Motor neuron (in vitro differentiated cells): ENCODE measurements at regions not wholly inside any gene's neighbourhood (a gene's known extent, or its start where the extent isn't known, plus 50 kb on each side); places are given as distances from the start of the nearest gene placed in this dataset.

Experiments used
- ATAC-seq, 8 experiments: fragments of 200-7000 bp; cut with Tn5 transposase; replicated peaks in 6 of 8; 2 replicates each; pipeline ENCODE4 v1.8.0; 2021; ENCODE audit warnings: mild to moderate bottlenecking in 8 of 8, moderate library complexity in 8 of 8
- H3K27ac ChIP-seq, 2 donors: fragments of 250-450 bp; sonication (Bioruptor Pico); 2 replicates each; pipeline ENCODE4 v1.9.0; 2021; ENCODE audit warnings: antibody characterized with exemption in 2 of 2, mild to moderate bottlenecking in 2 of 2, moderate library complexity in 1 of 2
- H3K4me1 ChIP-seq, 2 donors: fragments of 250-450 bp; sonication (Bioruptor Pico); replicated peaks in 1 of 2; 2 replicates each; pipeline ENCODE4 v1.6.1; 2021; ENCODE audit warnings: antibody characterized with exemption in 2 of 2, mild to moderate bottlenecking in 2 of 2, moderate library complexity in 1 of 2
- H3K4me3 ChIP-seq, 5 donors: fragments of 250-450 bp; sonication (Bioruptor Pico); 2 replicates each; pipeline ENCODE4 v1.9.0; 2021; ENCODE audit warnings: antibody characterized with exemption in 5 of 5, mild to moderate bottlenecking in 5 of 5, moderate library complexity in 4 of 5
- WGBS, 10 experiments: fragments of 450-650 bp; shearing (Covaris generic); methylation state at CpG; one replicate each; pipeline ENCODE4 v1.0.0; 2022; 5-methylcytosine and 5-hydroxymethylcytosine counted together
- in situ Hi-C, 9 experiments: fragments of 400-800 bp; cut with MboI; loops; one replicate each; pipeline ENCODE4 v1.15.0; 2021; ENCODE audit warnings: low sequenced_read_pairs in 9 of 9, low pct_unique_long_range_greater_than_20kb in 2 of 9; ENCODE audit not compliant: unreplicated experiment in 9 of 9

GRCh38 chr1:195328681-195329080 is 1279.6 kb downstream of the KCNT2 start:
- in situ Hi-C loops: no loop called here
- WGBS, 10 experiments: 4 to 96% (median 79%) methylated on average over 2 of the region's 2 CpGs
- Histone ChIP-seq H3K4me3 (no peak overlapping the region), H3K27ac (no peak overlapping the region), H3K4me1 (no peaks in the 10 kb centered on the region)
- no peak for ATAC-seq

GRCh38 chr1:195328102-195328501 is 1280.1 kb downstream of the KCNT2 start:
- in situ Hi-C loops: no loop called here
- H3K27ac ChIP-seq: no peak overlapping the region
- H3K4me1 ChIP-seq: no peaks in the 10 kb centered on the region
- no peak overlapping the region for H3K4me3 ChIP-seq
- 10 to 92% (median 75%) methylated on average over 1 to 2 of the region's 2 CpGs; no CpG with 5 or more reads in 2 of the 10 experiments for WGBS, 10 experiments
- no peak for ATAC-seq

- Histone ChIP-seq H3K4me1 (no peaks in the 10 kb centered on the region), H3K4me3 (no peak overlapping the region), H3K27ac (no peak overlapping the region)
- WGBS, 10 experiments: 0 to 100% (median 90%) methylated on average over 1 of the region's 1 CpG; no CpG with 5 or more reads in 3 of the 10 experiments
- in situ Hi-C loops: no loop called here
- ATAC-seq: no peak
Observed at GRCh38 chr1:195327361-195327760, 1280.9 kb downstream of the KCNT2 start.

GRCh38 chr1:195326325-195326724 is 1281.9 kb downstream of the KCNT2 start:
- in situ Hi-C loops: no loop called here
- no peak overlapping the region for H3K27ac ChIP-seq
- no peak for ATAC-seq
- no peak overlapping the region for H3K4me3 ChIP-seq
- WGBS, 10 experiments: 6 to 100% (median 70%) methylated on average over 1 of the region's 1 CpG
- no peaks in the 10 kb centered on the region for H3K4me1 ChIP-seq

- in situ Hi-C loops: no loop called here
- H3K27ac ChIP-seq: no peak overlapping the region
- no peak for ATAC-seq
- no peaks in the 10 kb centered on the region for H3K4me1 ChIP-seq
- WGBS, 10 experiments: 68 to 100% (median 88%) methylated on average over 3 to 12 of the region's 12 CpGs; no CpG with 5 or more reads in 1 of the 10 experiments
- H3K4me3 ChIP-seq: no peak overlapping the region
Observed at GRCh38 chr1:195325181-195325580, 1283.1 kb downstream of the KCNT2 start.

GRCh38 chr1:195306281-195306680 is 1302.0 kb downstream of the KCNT2 start:
- in situ Hi-C loops: no loop called here
- no peak overlapping the region for H3K4me3 ChIP-seq
- no peak for ATAC-seq
- H3K27ac ChIP-seq: no peak overlapping the region
- no peaks in the 10 kb centered on the region for H3K4me1 ChIP-seq
- WGBS, 10 experiments: 0 to 93% (median 66%) methylated on average over 1 to 4 of the region's 4 CpGs

- Histone ChIP-seq H3K27ac (no peak overlapping the region), H3K4me1 (no peaks in the 10 kb centered on the region), H3K4me3 (no peak overlapping the region)
- in situ Hi-C loops: no loop called here
- ATAC-seq: no peak
- 0 to 100% (median 83%) methylated on average over 2 to 3 of the region's 3 CpGs; no CpG with 5 or more reads in 2 of the 10 experiments for WGBS, 10 experiments
Observed at GRCh38 chr1:195294911-195295310, 1313.3 kb downstream of the KCNT2 start.

GRCh38 chr1:195278644-195279043 is 1329.6 kb downstream of the KCNT2 start:
- no peak overlapping the region for H3K27ac ChIP-seq
- in situ Hi-C loops: no loop called here
- 0 to 100% (median 64%) methylated on average over 1 of the region's 1 CpG for WGBS, 10 experiments
- no peak for ATAC-seq
- H3K4me1 ChIP-seq: no peaks in the 10 kb centered on the region
- H3K4me3 ChIP-seq: no peak overlapping the region

- Histone ChIP-seq H3K4me3 (no peak overlapping the region), H3K4me1 (no peaks in the 10 kb centered on the region), H3K27ac (no peak overlapping the region)
- 25 to 100% (median 60%) methylated on average over 1 to 2 of the region's 2 CpGs for WGBS, 10 experiments
- in situ Hi-C loops: no loop called here
- ATAC-seq: peak in 5 of 8 experiments; percentile 70 to 98 (median 85)
Observed at GRCh38 chr1:195275710-195276109, 1332.5 kb downstream of the KCNT2 start.

GRCh38 chr1:195251900-195252299 is 1356.3 kb downstream of the KCNT2 start:
- in situ Hi-C loops: no loop called here
- ATAC-seq: no peak

GRCh38 chr1:195243492-195243891 is 1364.7 kb downstream of the KCNT2 start:
- H3K4me3 ChIP-seq: no peak overlapping the region
- in situ Hi-C loops: no loop called here
- ATAC-seq: no peak
- H3K4me1 ChIP-seq: no peaks in the 10 kb centered on the region
- H3K27ac ChIP-seq: no peak overlapping the region
- 64 to 100% (median 90%) methylated on average over 1 to 3 of the region's 3 CpGs for WGBS, 10 experiments

More at GRCh38 chr1:195251900-195252299, 1356.3 kb downstream of the KCNT2 start:
- H3K4me3 ChIP-seq: no peak overlapping the region
- no peak overlapping the region for H3K27ac ChIP-seq
- WGBS, 10 experiments: 20 to 100% (median 89%) methylated on average over 1 to 4 of the region's 4 CpGs; no CpG with 5 or more reads in 2 of the 10 experiments
- H3K4me1 ChIP-seq: no peaks in the 10 kb centered on the region

GRCh38 chr1:195241066-195241465 is 1367.2 kb downstream of the KCNT2 start:
- ATAC-seq: no peak
- 80 to 100% (median 93%) methylated on average over 1 to 3 of the region's 3 CpGs; no CpG with 5 or more reads in 2 of the 10 experiments for WGBS, 10 experiments
- in situ Hi-C loops: no loop called here
- Histone ChIP-seq H3K4me1 (no peaks in the 10 kb centered on the region), H3K4me3 (no peak overlapping the region), H3K27ac (no peak overlapping the region)

- Histone ChIP-seq H3K4me1 (no peaks in the 10 kb centered on the region), H3K27ac (no peak overlapping the region), H3K4me3 (no peak overlapping the region)
- ATAC-seq: no peak
- 65 to 100% (median 98%) methylated on average over 1 to 6 of the region's 7 CpGs; no CpG with 5 or more reads in 5 of the 10 experiments for WGBS, 10 experiments
- in situ Hi-C loops: no loop called here
Observed at GRCh38 chr1:195238313-195238712, 1369.9 kb downstream of the KCNT2 start.
